ES-I3 (cell line): ENCODE measurements at regions not wholly inside any gene's neighbourhood (a gene's known extent, or its start where the extent isn't known, plus 50 kb on each side); places are given as distances from the start of the nearest gene placed in this dataset.
"Not testable (repeated sequence)": the region's sequence is repeated elsewhere in the genome, so short reads cannot be mapped to it uniquely, and the experiment has no call there.

Source experiments
- H3K36me3 ChIP-seq: 2 replicates; pipeline ENCODE4 v1.6.1; 2013; ENCODE audit warnings: mild to moderate bottlenecking, low read length, control low read depth, moderate library complexity; ENCODE audit not compliant: insufficient read depth
- H3K4me1 ChIP-seq: 2 replicates; pipeline ENCODE4 v1.6.1; 2013; ENCODE audit warnings: mild to moderate bottlenecking, control low read depth, low read length; ENCODE audit not compliant: insufficient read depth
- H3K9ac ChIP-seq: 2 replicates; pipeline ENCODE4 v1.6.1; 2013; ENCODE audit warnings: low read depth, mild to moderate bottlenecking, low read length, moderate library complexity
- H3K9me3 ChIP-seq: 2 replicates; pipeline ENCODE4 v1.6.1; 2013; ENCODE audit warnings: mild to moderate bottlenecking, low read length, moderate library complexity; ENCODE audit not compliant: control insufficient read depth, insufficient read depth

DNA sequence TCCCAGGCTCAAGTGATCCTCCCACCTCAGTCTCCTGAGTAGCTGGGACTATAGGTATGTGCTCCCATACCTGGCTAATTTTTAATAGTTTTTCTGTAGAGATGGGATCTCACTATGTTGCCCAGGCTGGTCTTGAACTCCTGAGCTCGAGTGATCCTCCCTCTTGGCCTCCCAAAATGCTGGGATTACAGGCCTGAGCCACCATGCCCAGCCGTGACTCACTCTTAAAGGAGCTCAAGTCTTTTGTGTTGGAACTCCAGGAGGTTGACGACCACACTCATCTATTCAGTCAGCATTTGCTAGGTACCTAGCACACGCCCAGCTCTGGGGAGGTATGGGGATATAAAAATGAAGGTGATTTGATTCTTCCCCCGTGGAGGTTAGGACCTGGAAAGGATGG lies 62.8 kb downstream of the UTRN start:
- Histone ChIP-seq H3K9me3 (no peaks in the 10 kb centered on the region), H3K36me3 (no peaks in the 10 kb centered on the region), H3K9ac (no peak overlapping the region), H3K4me1 (peaks cover 25% of the 10 kb centered on the region)

DNA sequence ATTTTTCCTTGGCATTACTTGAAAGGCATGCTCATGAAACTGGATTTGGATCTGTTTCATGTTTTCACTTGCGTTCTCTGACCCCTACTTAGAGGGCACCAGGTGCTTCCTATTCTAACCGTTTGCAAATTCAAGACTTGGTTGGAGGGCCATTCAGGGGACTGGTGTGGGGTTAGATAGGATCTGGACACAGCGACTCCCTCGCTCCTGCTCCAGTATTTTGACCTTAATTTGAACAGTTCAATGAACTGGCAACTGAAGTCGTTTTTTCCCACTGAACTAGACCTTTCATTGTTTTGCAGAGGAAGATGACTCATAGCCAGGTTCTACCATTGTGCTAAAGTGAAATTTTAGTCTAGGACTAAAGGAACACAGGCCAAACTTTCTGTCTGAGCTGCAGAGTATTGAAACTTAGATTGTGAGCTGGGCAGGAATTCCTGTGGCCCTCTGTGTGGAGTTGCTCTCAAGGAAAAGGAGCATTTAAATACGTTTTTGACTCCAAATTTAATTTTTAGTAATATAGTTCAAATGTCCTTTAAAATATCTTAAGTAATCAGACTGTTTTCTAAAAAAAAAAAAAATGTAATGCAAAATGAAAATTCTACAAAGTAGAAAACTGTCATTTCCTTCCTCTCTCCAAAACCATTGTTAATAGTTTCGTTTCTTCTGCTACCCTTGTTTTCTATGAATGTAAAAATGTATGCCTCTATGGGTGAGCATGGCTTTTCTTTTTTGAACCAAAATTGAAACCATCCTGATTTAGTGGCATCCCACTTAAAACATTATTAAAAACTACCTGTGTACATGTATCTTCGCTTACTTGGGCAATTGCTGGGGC lies 64.8 kb downstream of the UTRN start:
- Histone ChIP-seq H3K9me3 (no peaks in the 10 kb centered on the region), H3K36me3 (no peaks in the 10 kb centered on the region), H3K4me1 (peaks cover 14% of the 10 kb centered on the region), H3K9ac (no peak overlapping the region)

DNA sequence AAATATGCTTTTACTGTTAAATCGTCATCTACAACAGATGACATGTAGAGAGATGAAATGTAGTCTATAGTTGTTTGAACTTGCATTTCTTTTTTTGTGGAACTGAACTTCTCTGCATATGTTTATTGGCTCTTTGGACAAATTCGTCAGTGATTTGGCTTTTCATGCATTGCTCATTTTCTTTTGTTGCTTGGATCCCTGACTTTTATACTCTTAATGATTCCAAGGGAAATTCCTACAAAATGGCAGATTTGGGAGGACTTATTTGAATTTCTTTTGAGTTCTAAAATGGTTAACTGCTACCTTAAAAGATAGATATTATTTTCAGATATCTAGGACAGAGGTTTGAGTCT lies 65.4 kb downstream of the UTRN start:
- H3K9me3 ChIP-seq, result no peaks in the 10 kb centered on the region
- peaks cover 13% of the 10 kb centered on the region for H3K4me1 ChIP-seq
- no peak overlapping the region for H3K9ac ChIP-seq
- H3K36me3 ChIP-seq, result no peaks in the 10 kb centered on the region

GRCh38 chr6:144351379-144352127 lies 66.4 kb downstream of the UTRN start:
- no peaks in the 10 kb centered on the region for H3K36me3 ChIP-seq
- no peak overlapping the region for H3K9ac ChIP-seq
- no peaks in the 10 kb centered on the region for H3K9me3 ChIP-seq
- peaks cover 13% of the 10 kb centered on the region for H3K4me1 ChIP-seq

GRCh38 chr6:144352331-144352730 lies 67.2 kb downstream of the UTRN start:
- Histone ChIP-seq H3K36me3 (no peaks in the 10 kb centered on the region), H3K9ac (no peak overlapping the region), H3K4me1 (peaks cover 13% of the 10 kb centered on the region), H3K9me3 (no peaks in the 10 kb centered on the region)

DNA sequence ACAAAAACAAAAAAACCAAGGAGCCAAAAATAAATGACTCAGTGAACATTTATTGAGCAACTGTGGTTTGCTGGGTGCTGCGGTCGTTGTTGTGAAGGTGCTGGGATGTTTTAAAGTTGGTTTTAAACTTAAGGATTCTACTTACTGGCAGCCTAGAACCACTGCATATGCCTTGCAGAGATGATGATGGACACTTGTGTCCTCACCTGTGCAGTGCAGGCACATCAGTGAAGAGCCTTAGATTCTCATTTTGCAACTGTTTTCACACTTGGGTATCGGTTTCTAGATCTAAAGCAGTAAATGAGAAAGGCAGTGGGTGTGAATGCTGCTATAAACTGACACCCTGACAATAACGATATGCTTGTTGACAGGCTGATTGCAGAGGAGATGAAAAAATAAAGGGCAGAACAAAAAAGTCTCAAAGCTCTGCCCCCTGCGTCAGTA lies 68.8 kb downstream of the UTRN start:
- Histone ChIP-seq H3K9me3 (no peaks in the 10 kb centered on the region), H3K4me1 (peaks cover 13% of the 10 kb centered on the region), H3K36me3 (no peaks in the 10 kb centered on the region), H3K9ac (no peak overlapping the region)

DNA sequence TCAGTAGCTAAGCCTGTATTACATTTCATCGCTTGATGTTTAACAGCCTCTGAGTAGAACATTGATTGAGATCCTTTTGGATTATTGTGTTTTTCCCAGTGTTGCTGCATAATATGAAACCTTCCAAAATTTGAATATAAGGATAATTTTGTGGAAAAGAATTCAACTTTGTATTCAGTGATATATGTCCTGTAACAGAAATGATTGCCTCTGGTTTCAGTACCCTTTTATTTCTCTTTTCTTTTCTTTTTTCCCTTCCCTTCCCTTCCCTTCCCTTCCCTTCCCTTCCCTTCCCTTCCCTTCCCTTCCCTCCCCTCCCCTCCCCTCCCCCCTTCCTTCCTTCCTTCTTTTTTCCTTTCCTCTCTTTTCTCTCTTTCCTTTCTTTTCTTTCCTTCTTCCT lies 74.6 kb downstream of the UTRN start:
- no peaks in the 10 kb centered on the region for H3K9me3 ChIP-seq
- H3K36me3 ChIP-seq, result no peaks in the 10 kb centered on the region

GRCh38 chr6:144360401-144360800 lies 75.3 kb downstream of the UTRN start:
- Histone ChIP-seq H3K9ac (no peak overlapping the region), H3K4me1 (peaks cover 13% of the 10 kb centered on the region; the same call in 1 of the 2 replicates), H3K9me3 (no peaks in the 10 kb centered on the region), H3K36me3 (no peaks in the 10 kb centered on the region)

More for the DNA sequence above, 74.6 kb downstream of the UTRN start:
- Histone ChIP-seq H3K4me1 (peaks cover 13% of the 10 kb centered on the region; the same call in 1 of the 2 replicates), H3K9ac (no peak overlapping the region)

DNA sequence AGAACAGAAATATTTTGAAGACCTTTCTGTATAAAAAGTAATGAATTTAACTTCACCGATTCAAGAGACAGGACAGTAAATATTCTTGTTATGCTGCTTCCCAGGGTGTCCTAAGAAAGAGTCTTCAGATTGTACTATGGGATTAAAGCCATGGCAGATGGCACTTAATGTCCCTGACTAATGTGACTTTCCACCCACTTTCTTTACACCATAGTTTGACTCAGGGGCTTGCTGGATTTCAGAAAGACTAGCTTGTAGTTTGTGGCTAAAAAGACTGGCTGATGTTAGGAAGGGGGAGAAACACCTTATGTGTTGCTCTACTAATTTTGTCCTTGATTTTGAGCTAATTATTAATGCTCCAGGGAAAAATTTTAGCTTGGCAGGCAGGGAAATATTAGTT lies 75.9 kb downstream of the UTRN start:
- Histone ChIP-seq H3K4me1 (peaks cover 13% of the 10 kb centered on the region; the same call in 1 of the 2 replicates), H3K9me3 (no peaks in the 10 kb centered on the region), H3K36me3 (no peaks in the 10 kb centered on the region), H3K9ac (no peak overlapping the region)

GRCh38 chr6:144362042-144363018 lies 77.2 kb downstream of the UTRN start:
- Histone ChIP-seq H3K9me3 (no peaks in the 10 kb centered on the region), H3K36me3 (no peaks in the 10 kb centered on the region), H3K4me1 (peaks cover 13% of the 10 kb centered on the region; the same call in 1 of the 2 replicates), H3K9ac (no peak overlapping the region)

GRCh38 chr6:144364208-144364720 lies 79.1 kb downstream of the UTRN start:
- H3K9me3 ChIP-seq, result no peaks in the 10 kb centered on the region
- H3K4me1 ChIP-seq, result peaks cover 13% of the 10 kb centered on the region; the same call in 1 of the 2 replicates
- no peaks in the 10 kb centered on the region for H3K36me3 ChIP-seq
- no peak overlapping the region for H3K9ac ChIP-seq

DNA sequence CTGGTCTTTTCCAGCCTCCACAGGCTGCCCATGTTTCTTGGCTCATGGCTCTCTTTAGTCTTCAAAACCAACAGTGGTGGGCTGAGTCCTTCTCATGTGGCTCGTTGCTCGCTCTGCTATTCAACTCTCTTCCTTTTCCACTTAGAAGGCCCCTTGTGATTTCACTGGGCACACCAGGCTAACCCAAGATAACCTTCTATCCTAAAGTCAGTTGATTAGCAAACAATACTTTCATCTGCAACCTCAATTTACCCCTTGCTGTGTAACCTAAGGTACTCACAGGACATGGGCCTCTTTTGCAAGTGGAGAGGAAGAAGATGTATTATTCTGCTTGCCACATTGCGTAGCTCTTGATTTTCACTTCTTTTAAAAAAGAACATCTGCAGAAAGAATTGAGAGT lies 79.6 kb downstream of the UTRN start:
- no peaks in the 10 kb centered on the region for H3K36me3 ChIP-seq
- no peak overlapping the region for H3K9ac ChIP-seq
- H3K9me3 ChIP-seq, result no peaks in the 10 kb centered on the region
- H3K4me1 ChIP-seq, result peaks cover 13% of the 10 kb centered on the region; the same call in 1 of the 2 replicates

DNA sequence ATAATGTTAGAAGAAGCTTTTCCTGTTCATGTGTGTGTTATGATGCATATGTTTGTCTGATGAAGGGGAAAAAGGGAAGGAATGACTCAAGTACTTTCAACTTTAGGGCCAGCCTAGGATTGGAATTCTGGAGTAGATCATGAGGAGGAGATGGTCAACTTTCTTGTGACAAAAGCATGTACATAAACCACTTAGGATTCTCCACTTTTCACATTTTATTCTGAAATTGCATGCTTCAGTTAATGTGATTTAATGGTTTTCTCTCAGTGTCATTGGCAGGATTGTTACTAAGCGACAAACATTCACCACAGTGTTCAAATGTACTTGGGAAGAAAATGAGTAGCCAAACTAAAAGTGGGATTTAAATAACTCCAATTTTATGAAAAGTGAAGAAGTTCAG lies 80.1 kb downstream of the UTRN start:
- no peaks in the 10 kb centered on the region for H3K36me3 ChIP-seq
- H3K9me3 ChIP-seq, result no peaks in the 10 kb centered on the region
- no peak overlapping the region for H3K9ac ChIP-seq
- H3K4me1 ChIP-seq, result peaks cover 10% of the 10 kb centered on the region; the same call in 1 of the 2 replicates

GRCh38 chr6:144369696-144370095 lies 84.6 kb downstream of the UTRN start:
- H3K4me1 ChIP-seq, H3K9ac ChIP-seq, H3K36me3 ChIP-seq, H3K9me3 ChIP-seq: not testable (repeated sequence)
